NCI-H1694 (cell line): ENCODE measurements at regions not wholly inside any gene's neighbourhood (a gene's known extent, or its start where the extent isn't known, plus 50 kb on each side); places are given as distances from the start of the nearest gene placed in this dataset.

Experiments used
- DNase-seq: peaks from one replicate; lab custom pipeline; 2025; lab: John Stamatoyannopoulos, UW

- no peak for DNase-seq
These were observed 302.4 kb downstream of the SMARCA2 start for GRCh38 chr9:2317591-2317990.

- DNase-seq: no peak
These were observed 302.2 kb upstream of the VLDLR start for GRCh38 chr9:2319421-2319820.

- no peak for DNase-seq
These were observed 301.5 kb upstream of the VLDLR start for GRCh38 chr9:2320114-2320513.

- DNase-seq: no peak
These were observed 301.0 kb upstream of the VLDLR start for GRCh38 chr9:2320632-2321031.

GRCh38 chr9:2321523-2322148 lies 300.0 kb upstream of the VLDLR start:
- DNase-seq: no peak

GRCh38 chr9:2324742-2325141 lies 296.8 kb upstream of the VLDLR start:
- DNase-seq: no peak

GRCh38 chr9:2332663-2333062 lies 288.9 kb upstream of the VLDLR start:
- no peak for DNase-seq

- no peak for DNase-seq
These were observed 286.3 kb upstream of the VLDLR start for GRCh38 chr9:2335260-2335659.

- DNase-seq: no peak
These were observed 285.5 kb upstream of the VLDLR start for GRCh38 chr9:2336055-2336454.

GRCh38 chr9:2337131-2337530 lies 284.5 kb upstream of the VLDLR start:
- no peak for DNase-seq

GRCh38 chr9:2337627-2338026 lies 284.0 kb upstream of the VLDLR start:
- no peak for DNase-seq

- no peak for DNase-seq
These were observed 282.7 kb upstream of the VLDLR start for GRCh38 chr9:2338777-2339365.

GRCh38 chr9:2339416-2339815 lies 282.2 kb upstream of the VLDLR start:
- no peak for DNase-seq

GRCh38 chr9:2340046-2340760 lies 281.4 kb upstream of the VLDLR start:
- DNase-seq: no peak

- DNase-seq: no peak
These were observed 280.5 kb upstream of the VLDLR start for GRCh38 chr9:2341126-2341525.

GRCh38 chr9:2341956-2342355 lies 279.6 kb upstream of the VLDLR start:
- DNase-seq: no peak

- DNase-seq: no peak
These were observed 277.8 kb upstream of the VLDLR start for GRCh38 chr9:2343756-2344155.

- DNase-seq: no peak
These were observed 277.2 kb upstream of the VLDLR start for GRCh38 chr9:2344436-2344835.

GRCh38 chr9:2345013-2345412 lies 276.6 kb upstream of the VLDLR start:
- no peak for DNase-seq

- DNase-seq: no peak
These were observed 275.2 kb upstream of the VLDLR start for GRCh38 chr9:2346277-2346913.

- DNase-seq: no peak
These were observed 270.3 kb upstream of the VLDLR start for GRCh38 chr9:2351324-2351723.

- DNase-seq: no peak
These were observed 267.4 kb upstream of the VLDLR start for GRCh38 chr9:2354216-2354615.
